ENCODE measurements at regions not wholly inside any gene's neighbourhood (a gene's known extent, or its start where the extent isn't known, plus 50 kb on each side); places are given as distances from the start of the nearest gene placed in this dataset.

DNA sequence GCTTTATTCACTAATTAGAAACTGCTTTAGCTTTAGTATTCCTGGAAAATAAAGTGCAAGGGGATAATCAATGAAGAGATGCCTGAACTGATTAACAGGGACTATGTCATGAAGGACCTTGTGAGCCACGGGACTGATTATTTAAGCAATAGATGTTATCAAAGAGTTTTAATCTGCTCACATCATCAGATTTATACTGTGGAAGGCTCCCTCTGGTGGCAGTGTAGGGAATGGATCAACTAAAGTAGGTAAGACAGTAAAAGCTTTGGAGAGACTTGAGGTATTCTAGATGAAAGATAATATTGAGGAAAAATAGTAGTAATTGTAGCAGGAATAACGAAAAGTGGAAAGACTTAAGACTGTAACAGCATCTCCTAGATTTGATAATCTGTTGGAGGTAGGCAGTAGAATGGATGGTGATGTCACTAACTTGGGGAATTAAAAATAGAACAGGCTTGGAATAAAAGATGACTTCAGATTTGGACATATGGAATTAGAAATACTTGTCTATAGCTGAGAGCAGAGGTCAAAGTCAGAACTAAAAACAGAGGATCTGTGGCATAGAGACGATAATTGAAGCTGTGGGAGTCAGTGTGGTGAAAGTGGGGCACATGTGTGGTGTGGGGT, 80.3 kb upstream of the HTR1E start:
- CTCF ChIA-PET (ENCODE audit: low intra/inter-chr PET ratio, low total read pairs): interaction anchor here (1.1 to 1.3 kb wide), 2 partner anchors 935 to 1100 kb away, joined by 3 to 4 read pairs; no protein-coding TSS in a partner anchor
- FAIRE-seq: no peak
- Histone ChIP-seq H3K4me1 (ENCODE audit: insufficient read depth, low read length) (no peaks in the 10 kb centered on the region), H4K20me1 (ENCODE audit: insufficient read depth, low read length) (no peaks in the 10 kb centered on the region), H2AFZ (ENCODE audit: low read length) (no peak overlapping the region), H3K27me3 (ENCODE audit: control insufficient read depth in 1 of 2, insufficient read depth in 2 of 2, low read length in 2 of 2) (no peaks in the 10 kb centered on the region), H3K9me3 (ENCODE audit: low read length) (no peaks in the 10 kb centered on the region), H3K4me3 (replicated peaks in 1 of 3; ENCODE audit: insufficient read depth in 1 of 3, low read depth in 2 of 3, low read length in 3 of 3) (no peak overlapping the region), H3K9ac (ENCODE audit: insufficient read depth, low read depth, low read length) (no peak overlapping the region), H3K79me2 (ENCODE audit: insufficient read depth, low read length) (no peaks in the 10 kb centered on the region), H3K36me3 (replicated peaks in 1 of 2; ENCODE audit: control insufficient read depth in 1 of 2, insufficient read depth in 2 of 2, low read length in 2 of 2) (no peaks in the 10 kb centered on the region), H3K4me2 (ENCODE audit: low read depth, low read length) (no peak overlapping the region), H3K27ac (ENCODE audit: extremely low read length, insufficient read depth, low read length) (no peak overlapping the region)
- POLR2A ChIA-PET: no interaction called here
- peak; percentile 39; the same call in 1 of the 3 replicates for ATAC-seq
- intact Hi-C loops (cut with micrococcal nuclease; ENCODE audit: unreplicated experiment) (loop anchor here (5.0 kb wide), 1 partner anchor 80 kb away; the partner anchor contains the start of gene HTR1E), in situ Hi-C loops (cut with HindIII; ENCODE audit: extremely low pct_ligation_motif_present, low pct_unique_long_range_greater_than_20kb) (no loop called here)
- BruUV-seq (replicated peaks): no TSS peak
- WGBS (ENCODE audit: low lambda C conversion rate): 1% methylated on average over 3 of the region's 3 CpGs
- DNase-seq (ENCODE audit: low spot score): peak; percentile 33
- TF ChIP-seq MIXL1 (CRISPR knock-in tag; IDR thresholded peaks at IDR 0.05) (no peak), POGZ (CRISPR knock-in tag; IDR thresholded peaks at IDR 0.05) (no peak), TFE3 (CRISPR knock-in tag; IDR thresholded peaks at IDR 0.05) (no peak), HOXA3 (CRISPR knock-in tag; IDR thresholded peaks at IDR 0.05) (no peak), ZNF329 (CRISPR knock-in tag; IDR thresholded peaks at IDR 0.05; ENCODE audit: low read depth) (no peak), ZNF333 (CRISPR knock-in tag; IDR thresholded peaks at IDR 0.05; ENCODE audit: borderline replicate concordance) (no peak), ZKSCAN1 (IDR thresholded peaks at IDR 0.05; ENCODE audit: low read length) (no peak), ZNF558 (CRISPR knock-in tag; IDR thresholded peaks at IDR 0.05; ENCODE audit: borderline replicate concordance) (no peak), CREB3 (CRISPR knock-in tag; IDR thresholded peaks at IDR 0.05) (no peak), MAFK (conservative IDR thresholded peaks at IDR 0.05 in 1 of 2, IDR thresholded peaks at IDR 0.05 in 1 of 2; ENCODE audit: low read length in 2 of 2) (peak; percentile 57 to 76; a peak in 3 of 4 replicates), NR3C1 (CRISPR knock-in tag; IDR thresholded peaks at IDR 0.05) (no peak), ZNF326 (CRISPR knock-in tag; IDR thresholded peaks at IDR 0.05; ENCODE audit: borderline replicate concordance) (no peak), ZNF577 (CRISPR knock-in tag; IDR thresholded peaks at IDR 0.05; ENCODE audit: borderline replicate concordance, low read depth) (no peak), MAFF (IDR thresholded peaks at IDR 0.05; ENCODE audit: low read depth, low read length) (peak; percentile 51), SMC3 (IDR thresholded peaks at IDR 0.05; ENCODE audit: low read length) (peak; percentile 53), ARID3A (IDR thresholded peaks at IDR 0.05; ENCODE audit: low read depth, low read length) (peak; percentile 51; the same call in 1 of the 2 replicates)
- TF ChIP-seq, protein P1, sequence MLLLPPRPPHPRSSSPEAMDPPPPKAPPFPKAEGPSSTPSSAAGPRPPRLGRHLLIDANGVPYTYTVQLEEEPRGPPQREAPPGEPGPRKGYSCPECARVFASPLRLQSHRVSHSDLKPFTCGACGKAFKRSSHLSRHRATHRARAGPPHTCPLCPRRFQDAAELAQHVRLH (CRISPR knock-in tag; IDR thresholded peaks at IDR 0.05; ENCODE audit: borderline replicate concordance, low read depth): no peak
- TF ChIP-seq, protein P2, sequence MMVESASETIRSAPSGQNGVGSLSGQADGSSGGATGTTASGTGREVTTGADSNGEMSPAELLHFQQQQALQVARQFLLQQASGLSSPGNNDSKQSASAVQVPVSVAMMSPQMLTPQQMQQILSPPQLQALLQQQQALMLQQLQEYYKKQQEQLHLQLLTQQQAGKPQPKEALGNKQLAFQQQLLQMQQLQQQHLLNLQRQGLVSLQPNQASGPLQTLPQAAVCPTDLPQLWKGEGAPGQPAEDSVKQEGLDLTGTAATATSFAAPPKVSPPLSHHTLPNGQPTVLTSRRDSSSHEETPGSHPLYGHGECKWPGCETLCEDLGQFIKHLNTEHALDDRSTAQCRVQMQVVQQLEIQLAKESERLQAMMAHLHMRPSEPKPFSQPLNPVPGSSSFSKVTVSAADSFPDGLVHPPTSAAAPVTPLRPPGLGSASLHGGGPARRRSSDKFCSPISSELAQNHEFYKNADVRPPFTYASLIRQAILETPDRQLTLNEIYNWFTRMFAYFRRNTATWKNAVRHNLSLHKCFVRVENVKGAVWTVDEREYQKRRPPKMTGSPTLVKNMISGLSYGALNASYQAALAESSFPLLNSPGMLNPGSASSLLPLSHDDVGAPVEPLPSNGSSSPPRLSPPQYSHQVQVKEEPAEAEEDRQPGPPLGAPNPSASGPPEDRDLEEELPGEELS (CRISPR knock-in tag; IDR thresholded peaks at IDR 0.05): no peak
- TF ChIP-seq, protein P3, sequence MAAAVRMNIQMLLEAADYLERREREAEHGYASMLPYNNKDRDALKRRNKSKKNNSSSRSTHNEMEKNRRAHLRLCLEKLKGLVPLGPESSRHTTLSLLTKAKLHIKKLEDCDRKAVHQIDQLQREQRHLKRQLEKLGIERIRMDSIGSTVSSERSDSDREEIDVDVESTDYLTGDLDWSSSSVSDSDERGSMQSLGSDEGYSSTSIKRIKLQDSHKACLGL (CRISPR knock-in tag; IDR thresholded peaks at IDR 0.05): no peak
